OCI-LY1 (cell line): ENCODE measurements at regions not wholly inside any gene's neighbourhood (a gene's known extent, or its start where the extent isn't known, plus 50 kb on each side); places are given as distances from the start of the nearest gene placed in this dataset.

Source experiments
- H2AFZ ChIP-seq: fragments of 200-600 bp; sonication (generic), shearing (Covaris generic); 2 replicates; pipeline ENCODE4 v1.6.0; 2014; ENCODE audit warnings: antibody characterized with exemption, mild to moderate bottlenecking, low read length
- H3F3A ChIP-seq: fragments of 200-600 bp; sonication (generic), shearing (Covaris generic); 2 replicates; pipeline ENCODE4 v1.6.0; 2014; ENCODE audit warnings: mild to moderate bottlenecking, antibody characterized with exemption, low read length, moderate library complexity; ENCODE audit not compliant: insufficient read depth
- H3K27ac ChIP-seq: fragments of 200-600 bp; sonication (generic); 2 replicates; pipeline ENCODE4 v1.5.1; 2014; ENCODE audit warnings: low read length, mixed run types, mild to moderate bottlenecking, low read depth; ENCODE audit not compliant: poor library complexity, severe bottlenecking
- H3K27me3 ChIP-seq: fragments of 200-600 bp; sonication (generic); 2 replicates; pipeline ENCODE4 v1.6.0; 2014; ENCODE audit warnings: antibody characterized with exemption, mild to moderate bottlenecking, low read length, moderate library complexity; ENCODE audit not compliant: insufficient read depth
- H3K36me3 ChIP-seq: fragments of 200-600 bp; sonication (generic); 2 replicates; pipeline ENCODE4 v1.6.1; 2014; ENCODE audit warnings: mild to moderate bottlenecking, antibody characterized with exemption, low read length, moderate library complexity, mixed read lengths; ENCODE audit not compliant: insufficient read depth
- H3K4me1 ChIP-seq: fragments of 200-600 bp; sonication (generic); 2 replicates; pipeline ENCODE4 v1.5.1; 2014; ENCODE audit warnings: mild to moderate bottlenecking, low read length, moderate library complexity; ENCODE audit not compliant: insufficient read depth, severe bottlenecking
- H3K4me2 ChIP-seq: fragments of 200-600 bp; sonication (generic), shearing (Covaris generic); 2 replicates; pipeline ENCODE4 v1.6.1; 2014; ENCODE audit warnings: low read length
- H3K4me3 ChIP-seq: fragments of 200-600 bp; sonication (generic); 2 replicates; pipeline ENCODE4 v1.5.1; 2014; ENCODE audit warnings: low read length, low read depth, mild to moderate bottlenecking, mixed read lengths; ENCODE audit not compliant: poor library complexity, severe bottlenecking
- H3K79me2 ChIP-seq: fragments of 200-600 bp; shearing (Covaris generic); 2 replicates; pipeline ENCODE4 v1.6.1; 2016; ENCODE audit warnings: mixed run types, low read length, mixed read lengths; ENCODE audit not compliant: insufficient read depth
- H3K9ac ChIP-seq: fragments of 200-600 bp; sonication (generic), shearing (Covaris generic); 2 replicates; pipeline ENCODE4 v1.6.1; 2014; ENCODE audit warnings: mild to moderate bottlenecking, low read length, mixed read lengths
- H3K9me2 ChIP-seq: fragments of 200-600 bp; sonication (generic), shearing (Covaris generic); 2 replicates; pipeline ENCODE4 v1.6.1; 2014; ENCODE audit warnings: low read depth, mild to moderate bottlenecking, low read length, mixed read lengths
- H3K9me3 ChIP-seq: fragments of 200-600 bp; shearing (Covaris generic); 2 replicates; pipeline ENCODE4 v1.6.1; 2014; ENCODE audit warnings: low read length, mixed read lengths
- H4K20me1 ChIP-seq: fragments of 200-600 bp; sonication (generic), shearing (Covaris generic); 2 replicates; pipeline ENCODE4 v1.6.0; 2016; ENCODE audit warnings: mild to moderate bottlenecking, low read length; ENCODE audit not compliant: insufficient read depth
- EZH2 ChIP-seq: fragments of 200-600 bp; sonication (generic), shearing (Covaris generic); IDR thresholded peaks from 2 replicates; pipeline ENCODE4 v1.8.0; 2017; ENCODE audit warnings: borderline replicate concordance, mixed run types, mild to moderate bottlenecking, antibody characterized with exemption, low read length, moderate library complexity, mixed read lengths
- TF ChIP-seq, protein P1 (sequence below): fragments of 200-600 bp; sonication (generic), shearing (Covaris generic); IDR thresholded peaks from 2 replicates; pipeline ENCODE4 v1.5.1; 2017; ENCODE audit warnings: mild to moderate bottlenecking, antibody characterized with exemption, low read length, moderate library complexity, mixed read lengths

DNA sequence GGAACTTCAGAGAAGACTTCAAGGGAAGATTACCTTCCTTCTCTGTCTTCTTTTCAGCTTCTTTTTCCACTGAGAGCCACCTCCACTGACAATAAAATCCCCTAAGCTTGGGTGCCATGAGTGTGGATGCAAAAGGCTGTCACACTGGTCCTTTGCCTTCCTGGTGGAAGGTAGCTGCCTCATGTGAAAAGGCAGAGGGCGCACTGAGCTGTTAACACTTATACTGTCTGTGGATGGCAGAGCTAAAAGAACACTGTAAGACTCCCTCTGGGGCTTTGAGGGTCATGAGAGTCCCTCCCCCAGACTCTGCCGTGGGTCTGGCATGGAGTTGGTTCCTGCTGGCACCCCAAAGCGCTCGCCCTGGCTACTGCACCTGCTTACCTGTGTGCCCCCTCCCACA, 536.7 kb upstream of the IMPG1 start:
- Histone ChIP-seq H3K4me2 (no peak overlapping the region), H3K27ac (no peak overlapping the region), H4K20me1 (no peaks in the 10 kb centered on the region), H3K36me3 (no peaks in the 10 kb centered on the region), H3K79me2 (no peaks in the 10 kb centered on the region), H3K9me3 (no peaks in the 10 kb centered on the region), H3K4me3 (no peak overlapping the region), H2AFZ (no peak overlapping the region), H3K4me1 (no peaks in the 10 kb centered on the region), H3K27me3 (no peaks in the 10 kb centered on the region), H3K9me2 (no peaks in the 10 kb centered on the region), H3F3A (no peaks in the 10 kb centered on the region), H3K9ac (no peak overlapping the region)
- TF ChIP-seq, protein P1, sequence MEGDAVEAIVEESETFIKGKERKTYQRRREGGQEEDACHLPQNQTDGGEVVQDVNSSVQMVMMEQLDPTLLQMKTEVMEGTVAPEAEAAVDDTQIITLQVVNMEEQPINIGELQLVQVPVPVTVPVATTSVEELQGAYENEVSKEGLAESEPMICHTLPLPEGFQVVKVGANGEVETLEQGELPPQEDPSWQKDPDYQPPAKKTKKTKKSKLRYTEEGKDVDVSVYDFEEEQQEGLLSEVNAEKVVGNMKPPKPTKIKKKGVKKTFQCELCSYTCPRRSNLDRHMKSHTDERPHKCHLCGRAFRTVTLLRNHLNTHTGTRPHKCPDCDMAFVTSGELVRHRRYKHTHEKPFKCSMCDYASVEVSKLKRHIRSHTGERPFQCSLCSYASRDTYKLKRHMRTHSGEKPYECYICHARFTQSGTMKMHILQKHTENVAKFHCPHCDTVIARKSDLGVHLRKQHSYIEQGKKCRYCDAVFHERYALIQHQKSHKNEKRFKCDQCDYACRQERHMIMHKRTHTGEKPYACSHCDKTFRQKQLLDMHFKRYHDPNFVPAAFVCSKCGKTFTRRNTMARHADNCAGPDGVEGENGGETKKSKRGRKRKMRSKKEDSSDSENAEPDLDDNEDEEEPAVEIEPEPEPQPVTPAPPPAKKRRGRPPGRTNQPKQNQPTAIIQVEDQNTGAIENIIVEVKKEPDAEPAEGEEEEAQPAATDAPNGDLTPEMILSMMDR, result no peak
- no peak for TF ChIP-seq EZH2

DNA sequence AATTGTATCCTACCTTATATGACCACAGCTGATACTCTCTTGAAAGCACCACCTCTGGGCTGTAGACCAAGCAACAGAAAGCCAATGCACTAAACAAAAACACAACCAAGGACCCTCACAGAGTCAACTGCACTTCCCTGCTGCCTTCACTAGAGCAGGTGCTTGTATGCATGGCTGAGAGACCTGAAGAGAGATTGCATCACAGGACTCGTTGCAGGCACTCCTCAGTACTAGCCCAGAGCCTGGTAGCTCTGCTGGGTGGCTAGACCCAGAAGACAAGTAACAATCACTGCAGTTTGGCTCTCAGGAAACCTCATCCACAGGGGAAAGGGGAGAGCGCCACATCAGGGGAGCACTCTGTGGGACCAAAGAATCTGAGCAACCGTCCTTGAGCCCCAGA, 521.6 kb upstream of the IMPG1 start:
- H3K27ac ChIP-seq, result no peak overlapping the region
- H3K9me2 ChIP-seq, result no peaks in the 10 kb centered on the region
- no peak overlapping the region for H3K9ac ChIP-seq
- TF ChIP-seq, protein P1, result no peak
- TF ChIP-seq EZH2, result no peak
- no peaks in the 10 kb centered on the region for H4K20me1 ChIP-seq
- no peaks in the 10 kb centered on the region for H3K36me3 ChIP-seq
- H3K27me3 ChIP-seq, result no peaks in the 10 kb centered on the region
- H3K4me1 ChIP-seq, result no peaks in the 10 kb centered on the region
- no peaks in the 10 kb centered on the region for H3K79me2 ChIP-seq
- no peak overlapping the region for H3K4me3 ChIP-seq
- no peaks in the 10 kb centered on the region for H3K9me3 ChIP-seq
- no peak overlapping the region for H2AFZ ChIP-seq
- no peaks in the 10 kb centered on the region for H3F3A ChIP-seq
- no peak overlapping the region for H3K4me2 ChIP-seq

DNA sequence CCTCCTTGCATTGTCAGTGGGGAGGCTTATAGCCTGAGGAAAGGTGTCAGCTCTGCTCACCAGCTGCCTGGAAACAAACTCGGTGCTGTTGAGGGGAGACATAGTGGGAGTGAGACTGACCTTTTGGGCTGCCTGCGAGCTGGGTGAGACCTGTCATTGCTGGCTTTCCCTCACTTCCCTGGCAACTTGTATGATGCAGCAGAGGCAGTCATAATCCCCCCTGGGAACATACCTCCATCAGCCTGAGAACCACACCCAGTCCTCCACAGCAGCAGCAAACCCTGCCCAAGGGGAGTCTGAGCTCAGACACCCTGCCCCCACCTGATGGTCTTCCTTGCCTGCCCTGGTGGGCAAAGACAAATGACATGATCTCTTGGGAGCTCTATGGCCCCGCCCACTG, 521.2 kb upstream of the IMPG1 start:
- Histone ChIP-seq H3K4me3 (no peak overlapping the region), H3F3A (no peaks in the 10 kb centered on the region), H3K4me2 (no peak overlapping the region), H3K79me2 (no peaks in the 10 kb centered on the region), H3K27me3 (no peaks in the 10 kb centered on the region), H3K27ac (no peak overlapping the region), H3K9ac (no peak overlapping the region), H4K20me1 (no peaks in the 10 kb centered on the region), H3K9me2 (no peaks in the 10 kb centered on the region), H3K36me3 (no peaks in the 10 kb centered on the region), H2AFZ (no peak overlapping the region), H3K4me1 (no peaks in the 10 kb centered on the region), H3K9me3 (no peaks in the 10 kb centered on the region)
- TF ChIP-seq, protein P1, result no peak
- no peak for TF ChIP-seq EZH2
